Astrocyte (in vitro differentiated cells and primary cell): ENCODE measurements at regions not wholly inside any gene's neighbourhood (a gene's known extent, or its start where the extent isn't known, plus 50 kb on each side); places are given as distances from the start of the nearest gene placed in this dataset.

Experiments
- CTCF ChIP-seq: IDR thresholded peaks from 2 replicates; pipeline ENCODE4 v1.5.1; 2011; ENCODE audit warnings: low read depth, mild to moderate bottlenecking, inconsistent platforms, low read length, moderate library complexity; ENCODE audit not compliant: insufficient read depth
- EZH2 ChIP-seq: IDR thresholded peaks from 2 replicates; pipeline ENCODE4 v1.6.1; 2012; ENCODE audit warnings: mild to moderate bottlenecking, low read length, inconsistent platforms; ENCODE audit not compliant: insufficient read depth

- TF ChIP-seq CTCF: no peak
- TF ChIP-seq EZH2: no peak
Measured at GRCh38 chr14:57938533-57938932, 72.6 kb upstream of the SLC35F4 start.
